ACC112 (cell line): ENCODE measurements at regions not wholly inside any gene's neighbourhood (a gene's known extent, or its start where the extent isn't known, plus 50 kb on each side); places are given as distances from the start of the nearest gene placed in this dataset.

Source experiments
- H2AFZ ChIP-seq: fragments of 200-600 bp; sonication (generic); one replicate; pipeline ENCODE4 v1.6.0; 2017; ENCODE audit warnings: antibody characterized with exemption, low read length; ENCODE audit not compliant: unreplicated experiment
- H3K27ac ChIP-seq: fragments of 200-600 bp; sonication (generic); 2 replicates; pipeline ENCODE4 v1.5.1; 2014; ENCODE audit warnings: low read depth, mild to moderate bottlenecking, antibody characterized with exemption, low read length, moderate library complexity
- H3K27me3 ChIP-seq: fragments of 200-600 bp; sonication (generic); 2 replicates; pipeline ENCODE4 v1.6.1; 2014; ENCODE audit warnings: mild to moderate bottlenecking, antibody characterized with exemption, low read length, moderate library complexity, mixed read lengths; ENCODE audit not compliant: insufficient read depth
- H3K36me3 ChIP-seq: fragments of 200-600 bp; sonication (generic); 2 replicates; pipeline ENCODE4 v1.6.1; 2016; ENCODE audit warnings: mild to moderate bottlenecking, antibody characterized with exemption, low read length, moderate library complexity, mixed read lengths; ENCODE audit not compliant: insufficient read depth
- H3K4me1 ChIP-seq: fragments of 200-600 bp; sonication (generic); one replicate; pipeline ENCODE4 v1.6.1; 2016; ENCODE audit warnings: low read length, mixed read lengths; ENCODE audit not compliant: insufficient read depth, unreplicated experiment, control insufficient read depth
- H3K4me3 ChIP-seq: fragments of 200-600 bp; sonication (generic); 2 replicates; pipeline ENCODE4 v1.5.1; 2014; ENCODE audit warnings: mild to moderate bottlenecking, low read depth, low read length
- H3K79me2 ChIP-seq: fragments of 200-600 bp; sonication (generic); one replicate; pipeline ENCODE4 v1.6.0; 2016; ENCODE audit warnings: low read length; ENCODE audit not compliant: control insufficient read depth, unreplicated experiment, insufficient read depth

GRCh38 chr2:102091908-102092307 is 50.6 kb upstream of the IL1R1 start:
- Histone ChIP-seq H3K4me1 (peaks cover 17% of the 10 kb centered on the region), H3K27ac (no peak overlapping the region), H3K27me3 (no peaks in the 10 kb centered on the region), H3K4me3 (no peak overlapping the region), H3K79me2 (peaks cover 25% of the 10 kb centered on the region), H3K36me3 (peaks cover 22% of the 10 kb centered on the region; the same call in 1 of the 2 replicates), H2AFZ (no peak overlapping the region)

- Histone ChIP-seq H3K27me3 (no peaks in the 10 kb centered on the region), H3K79me2 (peaks cover 24% of the 10 kb centered on the region), H3K4me1 (peaks cover 17% of the 10 kb centered on the region), H3K36me3 (peaks cover 18% of the 10 kb centered on the region; the same call in 1 of the 2 replicates), H2AFZ (no peak overlapping the region), H3K4me3 (no peak overlapping the region), H3K27ac (no peak overlapping the region)
Measured at GRCh38 chr2:102092535-102092934, 50.0 kb upstream of the IL1R1 start.
